ENCODE measurements at regions not wholly inside any gene's neighbourhood (a gene's known extent, or its start where the extent isn't known, plus 50 kb on each side); places are given as distances from the start of the nearest gene placed in this dataset.

DNA sequence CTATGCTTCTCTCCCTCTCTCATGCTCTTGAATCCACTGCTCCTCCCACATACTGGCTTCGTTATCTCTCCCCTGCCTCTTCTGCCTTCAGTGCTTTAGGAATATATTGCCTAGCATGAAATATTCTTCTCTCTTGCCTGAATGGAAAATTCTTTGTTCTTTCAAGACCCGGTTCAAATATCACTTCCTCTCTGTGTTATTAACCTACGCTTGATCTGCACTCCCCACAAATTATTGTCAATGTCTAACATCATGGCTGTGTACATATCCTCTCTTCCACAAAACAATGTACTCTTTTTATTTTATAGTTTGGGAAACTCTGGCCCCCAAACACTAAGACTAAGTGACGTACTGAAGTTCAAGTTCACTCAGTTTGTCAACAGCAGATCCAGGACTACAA, 211.0 kb downstream of the SEC61B start:
- H3T11ph ChIP-seq (ENCODE audit: low read length): no peak overlapping the region
- no peak overlapping the region for H4K8ac ChIP-seq (replicated peaks; ENCODE audit: insufficient read length, low read depth, low read length)
- no peak overlapping the region for H2BK15ac ChIP-seq (ENCODE audit: low read depth, low read length)
- Mint-ChIP-seq H3K9me3 (peaks cover 0 to 3% of the 10 kb centered on the region in 2 experiments; a peak in 2 of 5 replicates), H3K4me3 (no peak overlapping the region), H3K27ac (0 out of 7 replicates have a peak overlapping the region, but pooled peaks of 1 of the 3 experiments have one; percentile 22), H3K27me3 (ENCODE audit: low read depth) (peaks cover 3% of the 10 kb centered on the region), H3K4me1 (peaks cover 0 to 16% of the 10 kb centered on the region in 2 experiments; a peak in 2 of 4 replicates), H3K36me3 (ENCODE audit: insufficient read depth in 1 of 3, low read depth in 3 of 3) (no peaks in the 10 kb centered on the region)
- H3K79me2 ChIP-seq (ENCODE audit: insufficient read depth, low read length): no peaks in the 10 kb centered on the region
- no peaks in the 10 kb centered on the region for H3K23me2 ChIP-seq (ENCODE audit: insufficient read length, low read depth, low read length, poor library complexity, severe bottlenecking)
- H2AK5ac ChIP-seq (ENCODE audit: insufficient read length, low read length): no peak overlapping the region
- H2BK20ac ChIP-seq (ENCODE audit: low read depth, low read length, poor library complexity, severe bottlenecking): no peak overlapping the region
- H3K27ac ChIP-seq (ENCODE audit: insufficient read length, low read depth, low read length): no peak overlapping the region
- H2BK120ac ChIP-seq (ENCODE audit: low read depth, low read length, poor library complexity, severe bottlenecking): no peak overlapping the region
- TF ChIP-seq, protein P1, sequence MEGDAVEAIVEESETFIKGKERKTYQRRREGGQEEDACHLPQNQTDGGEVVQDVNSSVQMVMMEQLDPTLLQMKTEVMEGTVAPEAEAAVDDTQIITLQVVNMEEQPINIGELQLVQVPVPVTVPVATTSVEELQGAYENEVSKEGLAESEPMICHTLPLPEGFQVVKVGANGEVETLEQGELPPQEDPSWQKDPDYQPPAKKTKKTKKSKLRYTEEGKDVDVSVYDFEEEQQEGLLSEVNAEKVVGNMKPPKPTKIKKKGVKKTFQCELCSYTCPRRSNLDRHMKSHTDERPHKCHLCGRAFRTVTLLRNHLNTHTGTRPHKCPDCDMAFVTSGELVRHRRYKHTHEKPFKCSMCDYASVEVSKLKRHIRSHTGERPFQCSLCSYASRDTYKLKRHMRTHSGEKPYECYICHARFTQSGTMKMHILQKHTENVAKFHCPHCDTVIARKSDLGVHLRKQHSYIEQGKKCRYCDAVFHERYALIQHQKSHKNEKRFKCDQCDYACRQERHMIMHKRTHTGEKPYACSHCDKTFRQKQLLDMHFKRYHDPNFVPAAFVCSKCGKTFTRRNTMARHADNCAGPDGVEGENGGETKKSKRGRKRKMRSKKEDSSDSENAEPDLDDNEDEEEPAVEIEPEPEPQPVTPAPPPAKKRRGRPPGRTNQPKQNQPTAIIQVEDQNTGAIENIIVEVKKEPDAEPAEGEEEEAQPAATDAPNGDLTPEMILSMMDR (conservative IDR thresholded peaks at IDR 0.05): no peak
- H3K23ac ChIP-seq (ENCODE audit: insufficient read length, low read depth, low read length): no peak overlapping the region
- H4K91ac ChIP-seq (ENCODE audit: insufficient read length, low read depth, low read length): no peak overlapping the region
- H3K18ac ChIP-seq (ENCODE audit: insufficient read length, low read depth, low read length): no peak overlapping the region
- no peak overlapping the region for H3K14ac ChIP-seq (ENCODE audit: insufficient read depth, low read length)
- H3K4me1 ChIP-seq (ENCODE audit: insufficient read depth, low read length): peaks cover 2% of the 10 kb centered on the region; the same call in 1 of the 2 replicates
- no peaks in the 10 kb centered on the region for H3K79me1 ChIP-seq (ENCODE audit: insufficient read depth, low read depth, low read length, poor library complexity, severe bottlenecking)
- H3K4me2 ChIP-seq (ENCODE audit: insufficient read depth, insufficient read length, low read length): no peak overlapping the region
- no peak overlapping the region for H4K5ac ChIP-seq (ENCODE audit: insufficient read length, low read depth, low read length)
- H3K56ac ChIP-seq (ENCODE audit: insufficient read length, low read depth, low read length): no peak overlapping the region
- no peak overlapping the region for H2BK5ac ChIP-seq (ENCODE audit: insufficient read length, low read length)
- DNase-seq: no peak
- H3K27me3 ChIP-seq (ENCODE audit: insufficient read depth, low read length): no peaks in the 10 kb centered on the region
- no peaks in the 10 kb centered on the region for H3K9me3 ChIP-seq (ENCODE audit: control insufficient read depth, low read depth, low read length)
- no peaks in the 10 kb centered on the region for H4K20me1 ChIP-seq (ENCODE audit: control insufficient read depth, insufficient read depth, insufficient read length)
- no peak overlapping the region for H2AFZ ChIP-seq (ENCODE audit: low read length)
- H3K4ac ChIP-seq (ENCODE audit: low read depth, low read length): no peak overlapping the region
- no peak overlapping the region for H3K9ac ChIP-seq (ENCODE audit: extremely low read depth, insufficient read length, low read length)
- no CpG with 5 or more reads among the region's 4 CpGs for WGBS (ENCODE audit: extremely low coverage, insufficient read length, low lambda C conversion rate)
- H2BK12ac ChIP-seq (ENCODE audit: insufficient read length, low read depth, low read length): no peak overlapping the region
